Ovary (tissue), 7 donors: ENCODE measurements at regions not wholly inside any gene's neighbourhood (a gene's known extent, or its start where the extent isn't known, plus 50 kb on each side); places are given as distances from the start of the nearest gene placed in this dataset.

Source experiments
- DNase-seq, 5 donors: peaks; one replicate each; pipeline ENCODE4 v3.0.0-alpha.2; 2019 to 2020
- H3K27ac ChIP-seq, 2 donors: fragments of 200-600 bp; one replicate each; pipeline versions ENCODE4 v1.5.1 to v1.8.0; 2019 to 2022
- H3K27me3 ChIP-seq: fragments of 200-600 bp; one replicate; pipeline ENCODE4 v1.8.0; 2022
- H3K36me3 ChIP-seq: fragments of 200-600 bp; sonication (generic); one replicate; pipeline ENCODE4 v1.5.1; 2019
- H3K4me1 ChIP-seq: one replicate; pipeline ENCODE4 v1.8.1; 2013; ENCODE audit warnings: mild to moderate bottlenecking, moderate library complexity; ENCODE audit not compliant: insufficient read depth
- H3K4me3 ChIP-seq: fragments of 200-600 bp; sonication (generic); one replicate; pipeline ENCODE4 v1.5.1; 2017
- H3K9me3 ChIP-seq, 2 donors: fragments of 200-600 bp in 1 of 2; sonication (generic) in 1 of 2; one replicate each; pipeline versions ENCODE4 v1.5.1 to v1.8.1; 2013 to 2019; ENCODE audit warnings: mild to moderate bottlenecking in 1 of 2, moderate library complexity in 1 of 2
- EP300 ChIP-seq: sonication (generic); formaldehyde crosslinking; IDR thresholded peaks from one replicate; pipeline ENCODE4 v1.6.1; 2017; ENCODE audit warnings: antibody characterized with exemption
- POLR2A ChIP-seq: fragments of 450-650 bp; IDR thresholded peaks from one replicate; pipeline ENCODE4 v1.6.1; 2017; ENCODE audit warnings: antibody characterized with exemption, mild to moderate bottlenecking, moderate library complexity
- WGBS, 3 donors: extraction: QIAGEN DNeasy Blood & Tissue Kit in 1 of 3; methylation state at CpG; one replicate each; pipeline versions ENCODE4 v1.1.5 to v1.1.7; 2013 to 2017; 5-methylcytosine and 5-hydroxymethylcytosine counted together
- intact Hi-C, 4 donors: fragments of 100-400 bp; cut with DNase I; formaldehyde crosslinking; loops; one replicate each; pipeline versions ENCODE4 v1.11.0 to v1.15.1; 2022 to 2023
- TF ChIP-seq, protein P1 (sequence below), 3 donors: fragments of 450-650 bp in 2 of 3; fragments of 200-600 bp in 1 of 3; IDR thresholded peaks; one replicate each; pipeline versions ENCODE4 v1.5.1 to v1.8.0; 2016 to 2022; ENCODE audit warnings: antibody characterized with exemption in 3 of 3, mild to moderate bottlenecking in 1 of 3
- donor health status: DM: no; HTN: no; CAD: no; lungs with moderate emphysema.
- donor health status: DM: no; HTN: no; CAD: no.
- donor health status: Bipolar disorder and iron deficiency.
- donor health status: DM: no; HTN: no; CAD: no.
- donor health status: DM: yes; HTN: yes; CAD: no.

DNA sequence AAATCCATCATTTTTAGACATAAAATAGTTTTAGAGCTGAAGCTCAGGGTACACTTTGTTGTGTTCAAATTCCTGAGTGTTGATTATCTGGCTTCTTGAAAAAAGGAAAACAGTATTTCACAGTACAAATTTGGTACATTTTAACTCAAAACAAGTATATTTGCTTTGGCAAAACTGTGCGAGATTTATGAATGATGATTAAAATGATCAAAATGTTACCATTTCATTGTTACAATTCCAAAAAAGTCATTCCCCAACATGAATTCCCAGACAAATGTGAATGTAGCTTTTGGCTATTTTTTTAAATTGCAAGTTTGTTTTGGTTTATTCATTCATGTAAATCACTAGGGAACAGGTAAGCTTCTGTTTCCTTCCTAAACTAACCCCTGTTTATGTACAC, 347.4 kb upstream of the DCBLD2 start:
- no peak overlapping the region for H3K4me3 ChIP-seq
- no peak overlapping the region for H3K27ac ChIP-seq
- 2 to 13% (median 6%) methylated on average over 1 of the region's 1 CpG for WGBS, 3 donors
- H3K4me1 ChIP-seq: no peaks in the 10 kb centered on the region
- H3K36me3 ChIP-seq: no peaks in the 10 kb centered on the region
- TF ChIP-seq, protein P1, sequence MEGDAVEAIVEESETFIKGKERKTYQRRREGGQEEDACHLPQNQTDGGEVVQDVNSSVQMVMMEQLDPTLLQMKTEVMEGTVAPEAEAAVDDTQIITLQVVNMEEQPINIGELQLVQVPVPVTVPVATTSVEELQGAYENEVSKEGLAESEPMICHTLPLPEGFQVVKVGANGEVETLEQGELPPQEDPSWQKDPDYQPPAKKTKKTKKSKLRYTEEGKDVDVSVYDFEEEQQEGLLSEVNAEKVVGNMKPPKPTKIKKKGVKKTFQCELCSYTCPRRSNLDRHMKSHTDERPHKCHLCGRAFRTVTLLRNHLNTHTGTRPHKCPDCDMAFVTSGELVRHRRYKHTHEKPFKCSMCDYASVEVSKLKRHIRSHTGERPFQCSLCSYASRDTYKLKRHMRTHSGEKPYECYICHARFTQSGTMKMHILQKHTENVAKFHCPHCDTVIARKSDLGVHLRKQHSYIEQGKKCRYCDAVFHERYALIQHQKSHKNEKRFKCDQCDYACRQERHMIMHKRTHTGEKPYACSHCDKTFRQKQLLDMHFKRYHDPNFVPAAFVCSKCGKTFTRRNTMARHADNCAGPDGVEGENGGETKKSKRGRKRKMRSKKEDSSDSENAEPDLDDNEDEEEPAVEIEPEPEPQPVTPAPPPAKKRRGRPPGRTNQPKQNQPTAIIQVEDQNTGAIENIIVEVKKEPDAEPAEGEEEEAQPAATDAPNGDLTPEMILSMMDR (IDR thresholded peaks at IDR 0.05): no peak
- TF ChIP-seq POLR2A (no peak), EP300 (no peak)
- DNase-seq: no peak
- intact Hi-C loops: no loop called here
- no peaks in the 10 kb centered on the region for H3K9me3 ChIP-seq
- H3K27me3 ChIP-seq: no peaks in the 10 kb centered on the region

DNA sequence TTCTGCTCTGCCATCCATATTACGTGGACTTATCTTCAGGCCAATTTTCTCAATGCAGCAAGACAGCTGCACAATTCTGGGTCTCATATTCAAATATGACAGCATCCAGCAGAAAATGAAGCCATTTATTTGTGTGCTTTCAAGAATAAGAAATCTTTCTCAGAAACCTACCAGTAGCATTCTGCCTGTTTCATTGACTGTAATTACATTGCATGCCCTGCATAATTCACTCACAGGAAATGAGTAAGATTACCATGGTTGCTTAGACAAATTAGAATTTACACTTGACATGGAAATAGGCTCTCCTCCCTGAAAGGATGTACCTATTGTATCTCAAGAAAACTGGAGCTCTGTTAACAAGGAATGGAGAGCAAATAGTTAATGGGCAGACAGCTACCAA, 346.6 kb upstream of the DCBLD2 start:
- H3K9me3 ChIP-seq: no peaks in the 10 kb centered on the region
- H3K4me1 ChIP-seq: no peaks in the 10 kb centered on the region
- DNase-seq: no peak
- TF ChIP-seq POLR2A: no peak
- TF ChIP-seq EP300: no peak
- no peak overlapping the region for H3K4me3 ChIP-seq
- no peaks in the 10 kb centered on the region for H3K27me3 ChIP-seq
- WGBS, 3 donors: 87 to 93% (median 90%) methylated on average over 1 of the region's 1 CpG
- intact Hi-C loops: no loop called here
- no peaks in the 10 kb centered on the region for H3K36me3 ChIP-seq
- H3K27ac ChIP-seq: no peak overlapping the region

DNA sequence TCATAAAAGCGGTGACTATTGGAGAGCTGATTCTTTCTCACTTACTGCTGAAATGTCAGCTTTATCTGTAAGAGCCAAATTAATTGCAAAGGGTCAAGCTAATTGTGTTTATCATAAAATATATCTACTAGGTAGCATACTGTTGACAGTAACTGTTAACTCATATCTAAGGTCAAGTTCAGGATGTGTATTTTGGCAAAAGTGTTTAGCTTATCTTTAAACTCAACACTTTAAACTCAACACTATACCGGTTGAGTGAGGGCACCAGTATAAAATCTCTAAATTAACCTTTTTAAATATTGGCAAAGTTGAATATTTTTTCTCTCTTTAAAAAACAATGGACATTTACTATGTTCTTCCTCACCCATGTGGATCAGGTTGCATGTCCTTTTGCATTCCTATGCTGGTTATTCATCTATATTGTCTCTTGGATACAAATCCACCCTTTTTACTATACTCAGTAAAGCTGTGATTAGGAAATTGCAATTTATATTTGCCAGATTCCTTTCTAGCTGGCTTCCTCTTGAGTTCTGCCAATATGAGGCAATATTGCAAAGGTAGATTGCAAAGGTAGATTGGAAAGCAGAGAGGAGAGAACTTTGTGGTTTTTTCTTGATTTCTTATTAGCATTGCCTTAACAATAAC, 344.6 kb upstream of the DCBLD2 start:
- DNase-seq: no peak
- H3K27me3 ChIP-seq: no peaks in the 10 kb centered on the region
- TF ChIP-seq, protein P1 (IDR thresholded peaks at IDR 0.05): no peak
- TF ChIP-seq POLR2A (no peak), EP300 (no peak)
- H3K27ac ChIP-seq: no peak overlapping the region
- H3K36me3 ChIP-seq: no peaks in the 10 kb centered on the region
- intact Hi-C loops: no loop called here
- WGBS, 3 donors: 56 to 66% (median 60%) methylated on average over 2 of the region's 2 CpGs
- no peaks in the 10 kb centered on the region for H3K4me1 ChIP-seq
- H3K9me3 ChIP-seq: no peaks in the 10 kb centered on the region
- no peak overlapping the region for H3K4me3 ChIP-seq

DNA sequence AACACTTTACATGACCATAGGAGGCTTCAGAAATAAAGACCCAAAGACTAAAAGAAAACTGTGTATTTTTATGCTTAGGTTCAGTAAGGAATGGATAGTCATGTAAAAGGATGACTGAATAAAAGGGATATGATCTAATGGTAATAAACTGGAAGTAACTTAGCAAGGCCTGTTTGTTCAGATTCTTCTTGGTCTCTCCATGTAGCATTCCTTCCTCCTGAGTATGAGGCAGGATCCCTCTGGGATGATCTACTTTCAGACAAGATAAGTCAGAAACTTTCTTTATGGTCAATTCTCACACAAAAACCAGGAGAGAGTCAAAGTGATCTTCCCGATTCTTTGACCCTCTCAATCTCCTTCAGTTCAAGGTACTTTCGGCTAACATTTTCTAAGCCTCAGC, 340.8 kb upstream of the DCBLD2 start:
- TF ChIP-seq POLR2A (no peak), EP300 (no peak)
- TF ChIP-seq, protein P1 (IDR thresholded peaks at IDR 0.05): no peak
- no peak for DNase-seq
- Histone ChIP-seq H3K4me3 (no peak overlapping the region), H3K27me3 (no peaks in the 10 kb centered on the region), H3K4me1 (no peaks in the 10 kb centered on the region), H3K9me3 (no peaks in the 10 kb centered on the region), H3K27ac (no peak overlapping the region), H3K36me3 (no peaks in the 10 kb centered on the region)
- intact Hi-C loops: no loop called here
- 91 to 98% (median 93%) methylated on average over 2 of the region's 2 CpGs for WGBS, 3 donors

DNA sequence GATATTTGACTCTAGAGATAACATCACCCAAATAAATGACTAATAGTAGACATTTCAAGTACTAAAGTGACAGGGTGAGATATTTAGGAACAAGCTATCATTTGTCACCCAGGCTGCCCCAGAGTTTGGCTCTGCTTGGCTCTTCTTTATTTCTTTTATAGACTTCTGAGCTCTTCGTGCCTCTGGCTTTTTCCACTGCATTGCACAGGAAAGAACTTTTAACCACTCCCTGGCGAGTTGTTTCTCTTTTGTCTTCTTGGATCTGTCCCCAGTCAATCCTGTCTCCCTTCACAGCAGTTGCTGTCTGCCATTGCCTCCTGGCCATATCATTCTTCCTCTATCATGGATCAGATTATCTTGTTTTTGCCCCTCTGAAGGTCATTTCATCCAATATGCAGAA, 339.2 kb upstream of the DCBLD2 start:
- Histone ChIP-seq H3K27me3 (no peaks in the 10 kb centered on the region), H3K27ac (no peak overlapping the region), H3K4me3 (no peak overlapping the region), H3K4me1 (no peaks in the 10 kb centered on the region), H3K36me3 (no peaks in the 10 kb centered on the region), H3K9me3 (no peaks in the 10 kb centered on the region)
- no peak for DNase-seq
- intact Hi-C loops: no loop called here
- 38 to 49% (median 48%) methylated on average over 2 of the region's 2 CpGs for WGBS, 3 donors
- TF ChIP-seq POLR2A (no peak), EP300 (no peak)
- TF ChIP-seq, protein P1 (IDR thresholded peaks at IDR 0.05): no peak
